OCI-LY7 (cell line): ENCODE measurements at regions not wholly inside any gene's neighbourhood (a gene's known extent, or its start where the extent isn't known, plus 50 kb on each side); places are given as distances from the start of the nearest gene placed in this dataset.

ENCODE experiments used
- BruUV-seq: library from RNA; stranded (reverse); fragments of 400-500 nt; replicated peaks from 2 replicates; lab custom pipeline; 2021; lab: Mats Ljungman, UMichigan
- CTCF ChIA-PET: fragments of 300-600 bp; sonication (Branson Sonifier 250); formaldehyde crosslinking; loops from one replicate; lab custom pipeline; 2022; ENCODE audit warnings: antibody characterized with exemption; ENCODE audit not compliant: unreplicated experiment; lab: Charles Lee
- POLR2A ChIA-PET: fragments of 300-600 bp; sonication (Branson Sonifier 250); formaldehyde crosslinking; loops from one replicate; lab custom pipeline; 2022; ENCODE audit warnings: antibody characterized with exemption; lab: Charles Lee
- DNase-seq: peaks from one replicate; pipeline ENCODE4 v3.0.0-alpha.2; 2015; ENCODE audit warnings: low spot score
- H2AFZ ChIP-seq: fragments of 200-600 bp; sonication (generic), shearing (Covaris generic); 2 replicates; pipeline ENCODE4 v1.6.1; 2014; ENCODE audit warnings: mild to moderate bottlenecking, antibody characterized with exemption, low read length, moderate library complexity
- H3K27ac ChIP-seq: fragments of 200-600 bp; sonication (generic); 2 replicates; pipeline ENCODE4 v1.5.1; 2014; ENCODE audit warnings: mixed run types, low read depth, mild to moderate bottlenecking, moderate library complexity, low read length, inconsistent platforms; ENCODE audit not compliant: poor library complexity, severe bottlenecking
- H3K36me3 ChIP-seq: fragments of 200-600 bp; sonication (generic); 2 replicates; pipeline ENCODE4 v1.6.1; 2014; ENCODE audit warnings: mild to moderate bottlenecking, antibody characterized with exemption, low read length, moderate library complexity, mixed read lengths; ENCODE audit not compliant: insufficient read depth
- H3K4me1 ChIP-seq: fragments of 200-600 bp; sonication (generic); 2 replicates; pipeline ENCODE4 v1.5.1; 2014; ENCODE audit warnings: mild to moderate bottlenecking, low read length; ENCODE audit not compliant: insufficient read depth, poor library complexity, severe bottlenecking
- H3K4me2 ChIP-seq: fragments of 200-600 bp; sonication (generic); 2 replicates; pipeline ENCODE4 v1.6.1; 2014; ENCODE audit warnings: mild to moderate bottlenecking, low read length
- H3K4me3 ChIP-seq: fragments of 200-600 bp; sonication (generic); 2 replicates; pipeline ENCODE4 v1.5.1; 2014; ENCODE audit warnings: mild to moderate bottlenecking, low read depth, low read length; ENCODE audit not compliant: poor library complexity, severe bottlenecking
- H3K79me2 ChIP-seq: fragments of 200-600 bp; sonication (generic); 2 replicates; pipeline ENCODE4 v1.6.1; 2016; ENCODE audit warnings: low read depth, mild to moderate bottlenecking, low read length, moderate library complexity, mixed read lengths; ENCODE audit not compliant: insufficient read depth
- H3K9me2 ChIP-seq: fragments of 200-600 bp; sonication (generic); 2 replicates; pipeline ENCODE4 v1.6.1; 2016; ENCODE audit warnings: mild to moderate bottlenecking, low read length, mixed read lengths; ENCODE audit not compliant: insufficient read depth
- H3K9me3 ChIP-seq: fragments of 200-600 bp; sonication (generic); 2 replicates; pipeline ENCODE4 v1.6.1; 2014; ENCODE audit warnings: mild to moderate bottlenecking, mixed run types, low read length, mixed read lengths
- H4K20me1 ChIP-seq: fragments of 200-600 bp; sonication (generic); 2 replicates; pipeline ENCODE4 v1.6.1; 2014; ENCODE audit warnings: mild to moderate bottlenecking, antibody characterized with exemption, low read length, moderate library complexity, mixed read lengths; ENCODE audit not compliant: insufficient read depth
- EZH2phosphoT487 ChIP-seq: fragments of 200-600 bp; sonication (generic); IDR thresholded peaks from 2 replicates; pipeline ENCODE4 v1.6.1; 2018; ENCODE audit warnings: low read depth, borderline replicate concordance, mild to moderate bottlenecking, mixed run types, antibody characterized with exemption, low read length, moderate library complexity, mixed read lengths
- intact Hi-C: fragments of 100-400 bp; cut with micrococcal nuclease; formaldehyde crosslinking; loops from one replicate; pipeline ENCODE4 v1.10.0; 2022; ENCODE audit not compliant: unreplicated experiment
- TF ChIP-seq, protein P1 (sequence below): fragments of 200-600 bp; sonication (generic); conservative IDR thresholded peaks from 2 replicates; pipeline ENCODE4 v1.5.1; 2014; ENCODE audit warnings: mild to moderate bottlenecking, antibody characterized with exemption, low read length, moderate library complexity, mixed read lengths

DNA sequence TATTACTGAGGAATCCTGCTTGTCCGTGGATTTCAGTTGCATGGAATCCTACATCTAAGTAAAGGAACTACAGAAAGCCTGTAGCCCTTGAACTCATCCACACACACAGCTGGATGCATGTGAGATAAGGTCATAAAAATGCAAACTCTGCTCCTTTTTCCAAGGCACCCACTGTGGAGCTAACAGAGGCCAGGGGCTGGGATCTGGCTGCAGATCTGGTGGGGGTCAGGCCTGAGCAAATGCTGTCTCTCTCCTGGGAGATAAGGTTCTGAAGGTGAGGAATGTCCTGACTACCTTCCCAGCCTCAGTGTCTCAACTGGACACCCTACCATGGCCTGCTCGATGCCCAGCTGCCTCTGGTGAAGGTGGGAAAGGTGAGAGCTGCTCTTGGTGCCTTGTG lies 321.5 kb downstream of the LRFN2 start:
- Histone ChIP-seq H3K27ac (no peak overlapping the region), H4K20me1 (no peaks in the 10 kb centered on the region), H3K4me1 (no peaks in the 10 kb centered on the region), H3K4me3 (no peak overlapping the region), H3K79me2 (no peaks in the 10 kb centered on the region), H3K9me3 (no peaks in the 10 kb centered on the region), H3K9me2 (no peaks in the 10 kb centered on the region), H2AFZ (no peak overlapping the region), H3K36me3 (no peaks in the 10 kb centered on the region), H3K4me2 (no peak overlapping the region)
- TF ChIP-seq EZH2phosphoT487 = no peak
- TF ChIP-seq, protein P1, sequence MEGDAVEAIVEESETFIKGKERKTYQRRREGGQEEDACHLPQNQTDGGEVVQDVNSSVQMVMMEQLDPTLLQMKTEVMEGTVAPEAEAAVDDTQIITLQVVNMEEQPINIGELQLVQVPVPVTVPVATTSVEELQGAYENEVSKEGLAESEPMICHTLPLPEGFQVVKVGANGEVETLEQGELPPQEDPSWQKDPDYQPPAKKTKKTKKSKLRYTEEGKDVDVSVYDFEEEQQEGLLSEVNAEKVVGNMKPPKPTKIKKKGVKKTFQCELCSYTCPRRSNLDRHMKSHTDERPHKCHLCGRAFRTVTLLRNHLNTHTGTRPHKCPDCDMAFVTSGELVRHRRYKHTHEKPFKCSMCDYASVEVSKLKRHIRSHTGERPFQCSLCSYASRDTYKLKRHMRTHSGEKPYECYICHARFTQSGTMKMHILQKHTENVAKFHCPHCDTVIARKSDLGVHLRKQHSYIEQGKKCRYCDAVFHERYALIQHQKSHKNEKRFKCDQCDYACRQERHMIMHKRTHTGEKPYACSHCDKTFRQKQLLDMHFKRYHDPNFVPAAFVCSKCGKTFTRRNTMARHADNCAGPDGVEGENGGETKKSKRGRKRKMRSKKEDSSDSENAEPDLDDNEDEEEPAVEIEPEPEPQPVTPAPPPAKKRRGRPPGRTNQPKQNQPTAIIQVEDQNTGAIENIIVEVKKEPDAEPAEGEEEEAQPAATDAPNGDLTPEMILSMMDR = no peak
- intact Hi-C loops = no loop called here
- ChIA-PET POLR2A (interaction anchor here (0.7 kb wide), 1 partner anchor 8 kb away, joined by 3 read pairs; no protein-coding TSS in a partner anchor), CTCF (no interaction called here)
- no TSS peak for BruUV-seq
- DNase-seq = no peak

DNA sequence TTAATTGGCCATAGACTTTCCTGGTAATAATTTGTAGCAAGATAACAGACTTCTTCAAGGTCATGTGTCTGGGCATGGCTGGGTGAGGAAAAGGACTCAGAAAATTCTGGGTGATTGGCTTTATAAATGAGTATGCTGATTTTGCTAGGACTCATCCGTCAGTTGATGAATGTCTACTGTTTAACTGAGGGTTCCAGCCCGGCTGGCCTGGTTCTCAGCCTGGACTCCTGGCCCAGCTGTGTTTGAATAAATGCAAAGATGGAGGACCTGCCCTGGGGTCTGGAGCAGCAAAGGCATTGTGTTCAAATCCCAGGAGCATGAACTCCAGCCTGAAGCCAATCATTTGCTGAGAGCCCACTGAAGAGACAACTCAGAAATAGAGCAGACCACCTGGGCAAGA lies 323.2 kb downstream of the LRFN2 start:
- no peak overlapping the region for H3K4me3 ChIP-seq
- H3K4me1 ChIP-seq = no peaks in the 10 kb centered on the region
- intact Hi-C loops = no loop called here
- ChIA-PET POLR2A (no interaction called here), CTCF (no interaction called here)
- no peak for TF ChIP-seq EZH2phosphoT487
- TF ChIP-seq, protein P1 = no peak
- H3K4me2 ChIP-seq = no peak overlapping the region
- no peak for DNase-seq
- no peaks in the 10 kb centered on the region for H3K79me2 ChIP-seq
- no TSS peak for BruUV-seq
- H3K9me3 ChIP-seq = no peaks in the 10 kb centered on the region
- no peaks in the 10 kb centered on the region for H3K36me3 ChIP-seq
- H3K9me2 ChIP-seq = no peaks in the 10 kb centered on the region
- no peaks in the 10 kb centered on the region for H4K20me1 ChIP-seq
- no peak overlapping the region for H3K27ac ChIP-seq
- no peak overlapping the region for H2AFZ ChIP-seq

DNA sequence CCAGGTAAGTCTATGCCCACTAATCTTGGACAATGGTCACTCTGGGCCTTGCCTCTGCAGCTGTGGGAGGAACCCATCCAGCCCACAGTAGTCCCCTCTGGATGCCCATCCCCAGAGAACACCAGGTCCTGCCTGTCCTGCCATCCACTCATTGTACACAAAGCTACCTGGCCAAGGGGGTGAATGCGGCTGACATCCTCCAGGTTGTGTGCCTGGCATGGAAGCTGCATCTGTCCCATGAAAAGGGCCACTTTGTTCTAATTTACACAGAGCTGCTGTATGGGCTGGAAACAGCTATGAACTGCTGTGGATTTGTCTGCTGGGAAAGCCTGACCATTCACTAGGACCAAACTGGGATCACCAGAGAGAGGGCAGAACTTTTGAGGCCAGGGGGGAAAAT lies 324.8 kb downstream of the LRFN2 start:
- no peak overlapping the region for H3K27ac ChIP-seq
- CTCF ChIA-PET = no interaction called here

More for the DNA sequence above, 324.8 kb downstream of the LRFN2 start:
- BruUV-seq = no TSS peak
- H3K4me1 ChIP-seq = no peaks in the 10 kb centered on the region
- no peaks in the 10 kb centered on the region for H3K36me3 ChIP-seq
- no peak overlapping the region for H3K4me2 ChIP-seq
- no peaks in the 10 kb centered on the region for H4K20me1 ChIP-seq
- H3K4me3 ChIP-seq = no peak overlapping the region
- intact Hi-C loops = no loop called here
- TF ChIP-seq, protein P1 = no peak
- no peak for TF ChIP-seq EZH2phosphoT487
- no peak for DNase-seq
- no peaks in the 10 kb centered on the region for H3K9me2 ChIP-seq
- no peak overlapping the region for H2AFZ ChIP-seq
- POLR2A ChIA-PET = no interaction called here
- H3K79me2 ChIP-seq = no peaks in the 10 kb centered on the region
- no peaks in the 10 kb centered on the region for H3K9me3 ChIP-seq
